CMK (cell line): ENCODE measurements at regions not wholly inside any gene's neighbourhood (a gene's known extent, or its start where the extent isn't known, plus 50 kb on each side); places are given as distances from the start of the nearest gene placed in this dataset.
"Not testable (repeated sequence)": the region's sequence is repeated elsewhere in the genome, so short reads cannot be mapped to it uniquely, and the experiment has no call there.

ENCODE experiments used
- DNase-seq: peaks from one replicate; pipeline ENCODE4 v3.0.0-alpha.2; 2010; ENCODE audit warnings: low read depth

DNA sequence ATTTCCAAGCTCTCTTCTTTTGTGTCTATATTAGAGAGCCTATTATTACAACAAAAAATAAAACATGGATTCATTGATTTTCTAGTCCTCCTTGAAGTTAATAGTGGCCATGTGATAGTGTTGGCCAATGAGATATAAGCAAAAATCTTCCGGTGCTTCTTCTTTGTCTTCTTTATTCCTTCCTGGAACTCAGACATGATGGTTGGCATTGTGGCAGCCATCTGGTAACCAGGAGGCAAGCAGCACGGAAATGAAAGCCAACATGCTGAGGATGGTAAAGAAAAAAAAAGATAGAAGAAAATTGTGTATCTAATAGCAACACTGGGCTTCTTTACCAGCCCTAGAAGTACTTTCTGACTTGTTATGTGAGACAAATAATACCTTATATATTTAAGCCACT is 50.8 kb upstream of the SEL1L start:
- DNase-seq = no peak

DNA sequence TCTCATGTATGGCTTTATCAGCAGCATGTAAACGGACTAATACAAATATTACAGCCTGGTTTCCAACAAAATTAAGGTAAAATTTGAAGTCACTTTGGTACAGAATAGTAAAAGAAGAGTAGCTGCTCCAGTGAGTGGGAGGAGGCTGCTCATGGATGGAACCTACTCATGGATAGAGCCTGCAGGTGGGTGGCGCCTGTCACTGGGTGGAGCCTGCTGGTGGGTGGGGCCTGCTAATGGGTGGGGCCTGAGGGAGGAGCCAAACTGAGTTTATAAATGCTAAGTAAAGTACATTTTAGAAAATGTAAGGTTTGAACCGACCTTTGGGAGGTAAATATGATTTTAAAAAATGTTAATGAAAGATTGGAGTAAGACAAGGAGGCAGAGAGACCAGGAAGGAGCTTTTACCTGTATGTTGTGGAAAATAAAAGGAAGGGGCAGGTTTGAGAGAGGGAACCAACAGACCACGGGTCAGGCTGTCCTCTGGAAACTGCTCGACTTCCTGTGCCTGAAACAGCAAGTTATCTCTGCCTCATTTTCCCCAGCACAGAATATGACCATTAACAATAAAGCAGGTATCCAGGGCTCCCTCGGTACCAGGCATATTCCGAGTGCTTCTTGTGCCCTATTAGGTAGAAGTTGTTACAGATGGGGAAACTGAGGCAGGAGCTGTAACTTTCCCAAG is 55.9 kb upstream of the SEL1L start:
- no peak for DNase-seq

DNA sequence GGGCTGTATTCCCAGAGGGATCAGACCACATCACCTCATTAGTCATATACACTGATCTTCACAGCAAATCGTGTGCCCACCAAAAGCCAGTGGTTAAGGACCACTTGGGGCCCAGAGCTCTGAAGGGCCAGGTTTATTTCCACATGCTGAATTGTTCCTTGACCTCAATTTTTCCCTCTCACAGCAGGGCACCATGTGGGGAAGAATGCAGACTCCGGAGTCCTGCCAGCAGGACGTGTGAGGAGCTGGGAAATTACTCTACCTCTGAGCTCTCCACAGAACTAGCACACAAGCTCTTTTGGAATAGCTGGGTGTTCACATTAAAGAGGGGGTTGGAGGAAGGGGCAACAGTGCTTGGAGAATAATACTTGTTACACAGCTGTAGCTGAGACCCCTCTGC is 57.6 kb upstream of the SEL1L start:
- no peak for DNase-seq

DNA sequence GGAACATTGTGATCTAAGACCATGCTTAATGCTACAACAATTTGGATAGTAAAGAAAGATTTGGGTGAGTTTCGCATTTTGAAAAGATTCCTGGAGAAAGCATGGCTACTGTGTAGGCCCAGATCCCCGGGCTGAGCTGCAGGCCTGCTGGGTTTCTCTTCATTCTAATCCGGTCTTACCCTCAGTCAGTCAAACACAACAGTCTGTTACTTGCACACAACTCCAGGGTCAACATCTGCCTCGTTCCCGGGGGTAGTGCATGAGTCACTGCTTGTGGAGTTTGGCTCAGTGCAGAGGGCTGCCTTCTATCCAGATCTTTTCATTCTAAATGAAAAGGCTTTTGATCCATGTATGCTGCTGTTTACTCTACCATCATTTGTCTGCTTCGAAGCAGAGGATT is 60.4 kb upstream of the SEL1L start:
- no peak for DNase-seq

DNA sequence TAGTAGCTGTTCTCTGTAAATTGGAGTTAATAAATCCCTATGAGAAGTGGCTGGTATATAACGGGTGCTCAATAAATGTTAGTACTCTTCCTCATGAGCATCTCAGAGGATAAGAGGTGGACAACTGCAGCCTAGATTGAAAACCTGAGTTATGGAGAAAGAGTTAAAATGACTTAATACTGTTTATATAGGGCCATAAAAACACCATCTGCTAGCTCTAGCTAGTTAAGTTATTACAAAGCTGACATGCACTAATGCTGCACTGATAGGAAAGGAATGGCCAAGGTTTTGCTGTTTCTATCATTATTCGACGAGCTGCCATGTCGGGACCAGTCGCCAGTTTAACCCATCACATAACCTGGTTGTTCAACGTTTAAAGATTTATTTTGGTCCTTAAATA is 72.0 kb upstream of the SEL1L start:
- no peak for DNase-seq

DNA sequence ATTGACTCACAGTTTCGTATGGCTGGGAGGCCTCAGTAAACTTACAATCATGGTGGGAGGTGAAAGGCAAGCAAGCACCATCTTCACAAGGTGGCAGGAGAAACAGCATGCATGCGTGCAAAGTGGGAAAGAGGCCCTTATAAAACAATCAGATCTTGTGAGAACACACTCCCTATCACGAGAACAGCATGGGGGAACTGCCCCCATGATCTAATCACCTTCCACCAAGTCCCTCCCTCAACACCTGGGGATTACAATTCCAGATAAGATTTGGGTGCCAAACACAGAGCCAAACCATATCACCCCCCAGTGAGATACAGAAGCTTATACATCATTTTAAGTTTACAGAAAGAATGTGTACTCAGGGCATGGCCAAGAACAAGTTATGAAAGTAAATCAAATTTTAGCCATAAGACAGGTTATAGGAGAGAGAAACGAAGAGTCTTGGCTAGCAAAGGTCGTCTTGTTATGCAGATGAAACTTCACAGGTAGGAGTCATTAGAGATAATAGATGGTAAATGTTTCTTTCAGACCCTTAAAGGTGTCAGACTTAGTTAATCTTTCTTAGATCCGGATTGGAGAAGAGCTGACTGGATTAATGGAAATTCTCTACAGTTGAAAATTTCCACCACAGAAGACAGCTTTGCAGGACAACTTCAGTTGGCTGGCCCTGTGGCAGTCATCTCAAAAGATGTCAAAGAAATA is 79.8 kb upstream of the SEL1L start:
- no peak for DNase-seq

DNA sequence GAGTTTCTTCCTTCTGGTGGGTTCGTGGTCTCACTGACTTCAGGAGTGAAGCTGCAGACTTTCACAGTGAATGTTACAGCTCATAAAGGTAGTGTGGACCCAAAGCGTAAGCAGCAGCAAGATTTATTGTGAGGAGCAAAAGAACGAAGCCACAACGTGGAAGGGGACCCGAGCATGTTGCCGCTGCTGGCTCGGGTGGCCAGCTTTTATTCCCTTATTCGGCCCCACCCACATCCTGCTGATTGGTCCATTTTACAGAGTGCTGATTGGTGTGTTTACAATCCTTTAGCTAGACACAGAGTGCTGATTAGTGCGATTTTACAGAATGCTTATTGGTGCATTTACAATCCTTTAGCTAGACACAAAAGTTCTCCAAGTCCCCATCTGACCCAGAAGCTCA is 80.6 kb upstream of the SEL1L start:
- not testable (repeated sequence) for DNase-seq

DNA sequence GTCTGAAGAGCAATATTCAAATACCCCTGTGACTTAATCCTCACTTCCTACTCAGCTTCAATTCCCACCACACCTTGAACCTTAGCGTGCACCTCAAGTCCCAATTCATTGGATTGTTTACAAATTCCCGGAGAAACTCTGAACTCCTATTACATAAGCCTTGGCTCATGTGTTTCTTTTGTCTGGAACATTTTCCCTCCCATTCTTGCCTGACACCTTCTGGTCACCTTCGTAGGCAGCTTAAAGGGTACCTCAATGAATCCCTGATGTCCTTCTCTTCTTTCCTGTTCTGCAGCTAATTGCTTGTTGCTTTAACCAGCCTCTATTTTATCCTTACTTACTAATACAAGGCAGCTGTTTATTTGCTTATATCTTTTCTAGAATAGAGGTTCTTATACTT is 85.0 kb upstream of the SEL1L start:
- no peak for DNase-seq

DNA sequence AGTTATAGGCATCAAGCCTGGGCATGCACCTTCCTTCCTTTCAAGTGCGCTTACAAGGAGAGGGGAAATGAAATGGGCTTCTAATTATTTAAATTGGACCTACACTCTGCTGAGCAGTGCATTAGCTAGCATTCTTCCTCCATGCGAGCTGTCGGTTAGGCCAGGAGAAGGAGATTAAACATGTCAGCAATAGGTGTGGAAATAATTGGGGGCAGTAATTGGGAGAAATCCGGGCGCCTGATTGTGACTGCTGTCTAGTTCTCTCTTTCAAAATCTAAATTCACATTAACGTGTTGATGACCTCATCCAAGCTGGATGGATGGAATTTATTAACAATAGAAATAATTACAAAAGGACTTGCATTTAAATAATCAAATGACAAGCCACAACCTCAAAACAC is 86.2 kb upstream of the SEL1L start:
- DNase-seq = no peak

DNA sequence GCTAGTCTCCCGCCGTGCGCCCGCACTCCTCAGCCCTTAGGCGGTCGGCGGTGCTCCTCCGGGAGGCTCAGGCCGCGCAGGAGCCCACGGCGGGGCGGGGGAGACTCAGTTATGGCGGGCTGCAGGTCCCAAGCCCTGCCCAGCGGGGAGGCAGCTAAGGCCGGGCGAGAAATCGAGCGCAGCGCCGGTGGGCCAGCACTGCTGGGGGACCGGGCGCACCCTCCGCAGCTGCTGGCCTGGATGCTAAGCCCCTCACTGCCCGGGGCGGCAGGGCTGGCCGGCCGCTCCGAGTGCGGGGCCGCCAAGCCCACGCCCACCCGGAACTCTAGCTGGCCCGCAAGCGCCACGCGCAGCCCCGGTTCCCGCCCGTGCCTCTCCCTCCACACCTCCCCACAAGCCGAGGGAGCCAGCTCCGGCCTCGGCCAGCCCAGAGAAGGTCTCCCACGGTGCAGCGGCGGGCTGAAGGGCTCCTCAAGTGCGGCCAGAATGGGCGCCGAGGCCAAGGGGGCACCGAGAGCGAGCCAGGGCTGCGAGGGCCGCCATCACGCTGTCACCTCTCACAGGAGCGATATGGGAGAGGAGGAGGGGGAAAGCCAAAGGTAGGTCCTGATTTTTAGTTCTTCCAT is 90.2 kb upstream of the SEL1L start:
- DNase-seq = not testable (repeated sequence)

DNA sequence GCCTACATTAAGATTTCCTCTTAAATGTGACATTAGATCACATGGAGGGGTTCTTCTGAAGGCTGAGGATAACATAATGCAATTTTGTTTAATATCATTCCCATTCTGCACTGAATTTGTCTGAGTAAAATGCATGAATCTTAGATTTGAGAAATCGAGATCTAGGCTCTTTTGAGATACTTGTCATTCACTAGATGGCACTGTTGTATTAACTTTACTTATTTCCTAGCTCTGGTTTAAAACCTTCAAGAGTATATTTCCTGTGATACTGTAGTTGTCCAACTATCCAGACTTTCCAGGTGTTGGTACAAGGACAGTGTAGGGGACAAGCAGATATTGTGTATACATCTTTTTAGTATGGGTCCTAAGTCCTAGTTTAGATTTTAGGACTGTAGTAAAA is 91.7 kb upstream of the SEL1L start:
- no peak for DNase-seq

DNA sequence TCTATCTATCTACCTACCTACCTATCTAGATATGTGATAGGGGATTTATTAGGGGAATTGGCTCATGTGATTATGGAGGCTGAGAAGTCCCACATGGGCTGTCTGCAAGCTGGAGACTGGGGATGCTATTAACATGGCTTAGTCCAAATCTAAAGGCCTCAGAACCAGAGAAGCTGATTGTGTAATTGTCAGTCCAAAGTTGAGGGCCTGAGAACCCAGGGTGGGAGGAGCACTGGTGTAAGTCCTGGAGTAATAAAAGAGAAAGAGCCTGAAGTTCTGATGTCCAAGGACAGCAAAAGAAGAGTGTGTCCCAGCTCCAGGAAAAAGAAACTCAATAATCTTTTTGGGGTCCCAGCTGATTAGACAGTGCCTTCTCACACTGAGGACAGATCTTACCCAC is 98.5 kb upstream of the SEL1L start:
- no peak for DNase-seq

DNA sequence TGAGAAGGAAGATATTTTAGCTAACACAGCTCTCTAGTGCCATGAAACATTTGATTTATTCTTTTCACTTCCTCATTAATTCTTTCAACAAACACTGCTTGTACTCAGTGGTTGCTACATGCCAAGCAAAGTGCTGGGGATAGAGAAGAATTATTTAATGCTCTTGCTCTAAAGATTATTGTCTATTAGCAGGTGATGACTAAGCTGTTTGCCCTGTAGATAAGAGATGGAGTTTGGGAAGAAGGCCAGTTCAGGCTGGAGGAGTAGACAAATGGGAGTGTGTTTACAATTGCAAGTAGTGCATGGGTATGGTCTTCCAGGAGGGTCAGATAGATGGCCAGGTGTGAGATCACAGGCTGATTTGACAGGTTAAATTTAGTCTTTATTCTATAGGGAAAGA is 99.8 kb upstream of the SEL1L start:
- DNase-seq = no peak

DNA sequence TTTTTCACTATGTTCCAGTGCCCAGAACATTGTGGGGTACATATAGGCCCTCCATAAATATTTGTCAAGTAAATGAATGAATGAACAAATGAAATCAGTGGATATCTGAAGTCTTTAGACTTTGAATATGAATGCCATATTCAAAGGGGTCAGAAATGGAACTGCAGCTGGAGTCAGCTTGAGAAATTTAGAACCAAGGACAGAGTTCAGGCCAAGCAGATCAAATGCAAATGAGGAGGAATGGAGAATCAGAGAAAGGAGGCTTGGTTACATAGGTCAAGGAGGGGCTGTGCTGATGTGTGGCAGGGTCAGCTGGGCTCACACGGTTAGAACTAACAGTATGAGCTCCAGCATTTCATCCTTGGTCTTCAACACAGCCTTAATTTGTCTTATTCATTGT is 104.0 kb upstream of the SEL1L start:
- DNase-seq = no peak

DNA sequence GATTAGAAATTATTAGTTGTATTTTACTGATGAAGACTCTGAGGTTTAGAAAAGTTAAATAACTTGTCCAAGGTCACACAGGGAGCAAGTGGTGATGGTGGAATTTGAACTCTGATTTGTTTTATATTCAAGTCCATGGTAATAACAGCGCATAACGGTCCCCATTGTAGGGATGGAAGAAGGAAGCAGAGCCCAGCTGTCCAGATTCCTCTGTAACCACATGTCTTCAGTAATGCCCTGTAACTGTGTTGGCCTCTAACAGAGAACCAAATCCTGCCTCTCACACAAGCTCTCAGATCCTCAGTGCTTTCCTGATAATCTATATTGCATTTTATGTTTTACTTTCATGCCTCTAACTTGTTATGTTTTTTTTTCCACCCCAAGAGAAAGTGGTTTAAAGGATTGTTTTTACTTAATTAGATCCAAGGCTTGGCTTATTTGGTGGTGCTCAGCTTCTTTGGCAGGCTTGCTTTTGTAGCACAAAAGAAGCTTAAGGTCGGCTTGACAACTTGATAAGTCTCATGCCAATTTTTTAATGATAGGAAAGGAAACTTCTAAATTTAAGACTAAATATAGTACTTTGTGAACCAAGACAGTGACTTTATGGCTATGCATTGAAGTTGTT is 105.1 kb upstream of the SEL1L start:
- no peak for DNase-seq

DNA sequence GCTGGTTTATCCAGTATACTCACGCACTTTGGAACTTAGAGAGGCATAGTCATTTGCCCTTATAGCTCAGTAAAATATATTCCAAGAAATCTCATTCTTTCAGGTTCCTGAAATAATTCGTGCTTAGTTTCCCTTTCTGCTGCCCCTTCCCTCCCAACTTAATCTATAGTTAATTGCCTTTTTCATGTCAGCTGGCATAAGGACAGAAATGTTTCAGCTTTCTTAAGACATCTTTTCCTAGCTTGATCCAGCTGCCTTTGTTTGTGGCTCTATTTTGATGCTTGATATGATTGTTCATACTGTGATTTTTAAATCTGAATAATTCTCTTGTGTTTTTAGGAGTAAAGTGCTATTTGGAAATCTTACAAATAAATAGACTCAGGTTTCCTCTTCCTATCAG is 120.0 kb upstream of the SEL1L start:
- DNase-seq = no peak

DNA sequence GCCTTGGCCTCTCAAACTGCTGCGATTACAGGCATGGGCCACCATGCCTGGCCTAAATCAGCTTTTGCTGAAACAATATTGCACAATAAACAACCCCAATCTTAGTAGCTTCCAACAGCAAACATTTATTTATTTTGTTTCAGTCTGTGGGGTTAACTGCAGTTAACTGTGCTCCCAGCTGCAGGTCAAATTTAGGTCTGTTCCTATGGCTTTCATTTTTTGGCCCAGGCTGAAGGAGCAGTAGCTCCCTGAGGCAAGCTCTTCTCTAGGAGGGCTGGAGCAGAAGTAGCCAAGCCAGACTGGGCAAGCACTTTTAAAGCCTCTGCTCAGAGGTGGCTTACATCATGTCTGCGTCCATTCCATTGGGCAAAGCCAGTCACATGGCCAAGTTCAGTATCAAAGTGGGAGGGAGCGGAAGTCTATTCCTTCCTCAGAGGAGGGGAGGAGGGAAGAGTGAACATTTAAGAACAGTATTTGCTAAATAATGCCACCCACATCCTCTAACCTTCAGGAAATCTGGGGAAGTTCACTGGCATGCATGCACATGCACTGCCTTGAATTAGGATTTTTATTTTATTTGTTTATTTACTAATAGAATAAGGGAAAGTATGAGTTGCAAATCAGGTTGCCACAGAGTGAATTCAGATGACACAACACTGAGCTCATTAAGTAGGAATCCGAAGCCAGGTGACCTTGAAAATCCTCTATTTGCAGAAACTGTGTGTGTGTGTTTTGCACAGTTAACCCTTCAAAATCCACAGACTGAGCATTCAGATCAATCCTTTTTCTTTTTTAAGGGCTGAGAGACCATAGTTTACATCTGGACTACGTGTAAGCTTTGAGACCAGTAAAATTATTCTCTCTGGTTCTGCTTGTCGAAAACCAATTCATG is 122.0 kb upstream of the SEL1L start:
- no peak for DNase-seq

DNA sequence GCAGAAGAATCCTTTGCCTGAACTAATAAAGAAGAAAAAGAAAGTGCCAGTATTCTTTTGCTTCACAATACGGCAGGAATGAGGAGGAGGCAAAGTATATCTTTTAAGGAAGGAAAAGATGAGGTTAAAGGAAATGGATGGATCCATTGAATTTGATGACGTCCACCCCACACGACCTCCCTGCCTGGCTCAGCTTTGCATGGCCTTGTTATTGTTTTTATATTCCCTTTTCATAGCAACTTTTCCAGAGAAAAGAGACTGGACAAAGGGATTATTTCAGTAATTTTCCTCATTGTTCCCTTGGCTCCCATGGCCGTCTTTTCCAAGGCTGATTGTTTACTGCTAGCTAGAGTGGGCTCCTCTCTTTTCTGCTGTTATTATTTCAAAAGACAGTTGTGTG is 123.2 kb upstream of the SEL1L start:
- DNase-seq = no peak

DNA sequence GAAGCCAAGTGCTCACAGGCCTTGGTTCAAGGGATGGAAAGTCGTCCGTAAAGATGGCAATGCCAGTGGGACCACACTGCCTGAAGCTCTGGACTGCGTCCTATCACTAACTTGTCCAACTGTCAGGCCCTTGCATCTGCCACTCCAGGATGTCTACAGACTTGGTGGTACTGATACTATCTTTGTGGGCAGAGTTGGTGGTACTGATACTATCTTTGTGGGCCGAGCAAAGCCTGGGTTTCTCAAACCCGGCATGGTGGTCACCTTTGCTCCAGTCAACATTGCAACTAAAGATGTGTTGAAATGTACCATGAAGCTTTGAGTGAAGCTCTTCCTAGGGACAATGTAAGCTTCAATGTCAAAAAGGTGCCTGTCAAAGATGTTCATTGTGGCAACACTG is 128.4 kb upstream of the SEL1L start:
- DNase-seq = no peak

DNA sequence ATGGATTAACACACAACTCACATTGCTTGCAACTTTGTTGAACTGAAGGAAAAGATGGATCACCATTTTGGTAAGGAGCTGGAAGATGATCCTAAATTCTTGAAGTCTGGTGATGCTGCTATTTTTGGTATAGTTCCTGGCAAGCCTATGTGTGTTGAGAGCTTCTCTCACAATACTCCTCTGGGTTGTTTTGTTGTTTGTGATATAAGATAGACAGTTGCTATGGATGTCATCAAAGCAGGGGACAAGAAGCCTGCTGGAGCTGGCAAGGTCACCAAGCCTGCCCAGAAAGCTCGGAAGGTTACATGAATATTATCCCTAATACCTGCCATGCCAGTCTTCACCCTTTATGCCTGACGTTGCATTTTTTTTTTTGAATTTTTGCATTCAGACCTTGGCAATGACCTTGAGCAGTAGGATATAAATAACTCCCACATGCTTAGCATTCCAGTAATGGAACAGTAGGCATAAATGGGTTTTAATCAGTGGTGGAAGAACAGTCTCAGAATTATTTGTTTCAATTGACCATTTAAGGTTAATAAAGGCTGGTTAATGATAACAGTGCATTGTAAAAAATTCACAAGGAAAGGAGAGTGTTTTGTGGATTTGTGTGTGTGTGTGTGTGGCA is 129.0 kb upstream of the SEL1L start:
- no peak for DNase-seq

DNA sequence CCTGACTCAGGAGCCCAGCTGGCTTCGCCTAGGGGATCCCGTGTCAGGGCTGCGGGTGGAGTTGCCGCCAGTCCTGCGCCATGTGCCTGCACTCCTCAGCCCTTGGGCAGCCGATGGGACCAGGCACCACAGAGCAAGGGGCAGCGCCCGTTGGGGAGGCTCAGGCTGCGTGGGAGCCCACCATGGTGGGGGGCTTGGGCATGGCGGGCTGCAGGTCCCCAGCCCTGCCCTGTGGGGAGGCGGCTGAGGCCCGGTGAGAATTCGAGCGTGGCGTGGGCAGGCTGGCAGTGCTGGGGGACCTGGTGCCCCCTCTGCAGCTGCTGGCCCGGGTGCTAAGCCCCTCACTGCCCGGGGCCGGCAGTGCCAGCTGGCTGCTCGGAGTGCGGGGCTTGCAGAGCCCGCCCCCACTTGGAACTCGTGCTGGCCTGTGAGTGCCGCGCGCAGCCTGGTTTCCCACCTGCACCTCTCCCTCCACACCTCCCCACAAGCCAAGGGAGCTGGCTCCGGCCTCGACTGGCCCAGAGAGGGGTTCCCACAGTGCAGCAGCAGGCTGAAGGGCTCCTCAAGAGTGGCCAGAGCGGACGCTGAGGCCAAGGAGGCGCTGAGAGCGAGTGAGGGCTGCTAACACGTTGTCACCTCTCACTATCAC is 135.1 kb upstream of the SEL1L start:
- DNase-seq = no peak
